HCT116 (cell line): ENCODE measurements at regions not wholly inside any gene's neighbourhood (a gene's known extent, or its start where the extent isn't known, plus 50 kb on each side); places are given as distances from the start of the nearest gene placed in this dataset.

Experiments used
- ATAC-seq: fragments of 200-7000 bp; cut with Tn5 transposase; 2 replicates; pipeline ENCODE4 v1.9.1; 2020; ENCODE audit warnings: mild to moderate bottlenecking, moderate library complexity
- BruUV-seq: library from RNA; stranded (reverse); fragments of 400-500 nt; replicated peaks from 2 replicates; lab custom pipeline; 2021; lab: Mats Ljungman, UMichigan
- CTCF ChIA-PET: fragments of 300-600 bp; sonication (Branson Sonifier 250); formaldehyde crosslinking; loops from one replicate; lab custom pipeline; 2021; ENCODE audit warnings: antibody characterized with exemption; lab: Charles Lee
- POLR2A ChIA-PET: fragments of 300-600, 350-600 bp; sonication (Branson Sonifier 250); formaldehyde crosslinking; loops from one replicate; lab custom pipeline; 2021; ENCODE audit warnings: antibody characterized with exemption; lab: Charles Lee
- RAD21 ChIA-PET, 2 experiments: fragments of 300-600 bp; sonication (Branson Sonifier 250); formaldehyde crosslinking; loops; one replicate each; lab custom pipeline; 2023; ENCODE audit warnings: low total read pairs in 2 of 2; ENCODE audit not compliant: uncharacterized antibody in 2 of 2, unreplicated experiment in 2 of 2, low non-redundant PET in 1 of 2; lab: Charles Lee
- DNase-seq: peaks from one replicate; pipeline ENCODE4 v3.0.0-alpha.2; 2010; ENCODE audit warnings: low read depth, low spot score
- H2AFZ ChIP-seq: fragments of 200-600 bp; shearing (Covaris generic), sonication (generic); 2 replicates; pipeline ENCODE4 v1.6.1; 2017; ENCODE audit warnings: low read depth, mixed run types, mixed read lengths, antibody characterized with exemption, low read length; ENCODE audit not compliant: poor library complexity, severe bottlenecking
- H3K27ac ChIP-seq: 2 replicates; pipeline ENCODE4 v1.5.1; 2012; ENCODE audit warnings: low read depth, low read length
- H3K27me3 ChIP-seq: fragments of 200-600 bp; sonication (generic); 2 replicates; pipeline ENCODE4 v1.6.1; 2016; ENCODE audit warnings: mixed run types, low read length, mixed read lengths; ENCODE audit not compliant: insufficient read depth
- H3K36me3 ChIP-seq, 2 experiments: fragments of 200-500 bp in 1 of 2; fragments of 200-600 bp in 1 of 2; sonication (Bioruptor generic) in 1 of 2; sonication (generic) in 1 of 2; 2 replicates each; pipeline versions ENCODE4 v1.5.1 to v1.6.1; 2014 to 2016; ENCODE audit warnings: low read length in 2 of 2, inconsistent platforms in 1 of 2, mixed read lengths in 1 of 2, mixed run types in 1 of 2; ENCODE audit not compliant: insufficient read depth in 2 of 2, control insufficient read depth in 1 of 2
- H3K4me1 ChIP-seq, 2 experiments: fragments of 200-600 bp in 1 of 2; sonication (generic) in 1 of 2; 2 replicates each; pipeline versions ENCODE4 v1.5.1 to v1.6.1; 2012 to 2017; ENCODE audit warnings: low read length in 2 of 2, inconsistent platforms in 1 of 2, mild to moderate bottlenecking in 1 of 2, mixed read lengths in 1 of 2, mixed run types in 1 of 2, moderate library complexity in 1 of 2; ENCODE audit not compliant: insufficient read depth in 2 of 2, control insufficient read depth in 1 of 2
- H3K4me2 ChIP-seq: fragments of 200-600 bp; sonication (generic); 2 replicates; pipeline ENCODE4 v1.6.1; 2017; ENCODE audit warnings: mixed run types, low read length, mixed read lengths
- H3K4me3 ChIP-seq, 2 experiments: fragments of 200-600 bp in 1 of 2; sonication (generic) in 1 of 2; replicated peaks in 1 of 2; 2 replicates each; pipeline ENCODE4 v1.5.1; 2011 to 2016; ENCODE audit warnings: low read length in 2 of 2, control low read depth in 1 of 2, low read depth in 1 of 2, mild to moderate bottlenecking in 1 of 2, mixed read lengths in 1 of 2, mixed run types in 1 of 2
- H3K79me2 ChIP-seq: fragments of 200-600 bp; sonication (generic); 2 replicates; pipeline ENCODE4 v1.6.1; 2017; ENCODE audit warnings: mild to moderate bottlenecking, mixed run types, low read length, moderate library complexity, mixed read lengths; ENCODE audit not compliant: insufficient read depth
- H3K9ac ChIP-seq: fragments of 200-600 bp; sonication (generic); 2 replicates; pipeline ENCODE4 v1.6.1; 2016; ENCODE audit warnings: low read length, mixed read lengths
- H3K9me2 ChIP-seq: fragments of 200-600 bp; sonication (generic), shearing (Covaris generic); 2 replicates; pipeline ENCODE4 v1.6.1; 2017; ENCODE audit warnings: mixed run types, mild to moderate bottlenecking, moderate library complexity; ENCODE audit not compliant: insufficient read depth
- H3K9me3 ChIP-seq, 2 experiments: fragments of 200-500 bp in 1 of 2; fragments of 200-600 bp in 1 of 2; sonication (Bioruptor generic) in 1 of 2; sonication (generic) in 1 of 2; 2 replicates each; pipeline ENCODE4 v1.6.1; 2014 to 2017; ENCODE audit warnings: low read length in 2 of 2, mixed read lengths in 2 of 2, inconsistent platforms in 1 of 2, low read depth in 1 of 2, mild to moderate bottlenecking in 1 of 2, mixed run types in 1 of 2, moderate library complexity in 1 of 2; ENCODE audit not compliant: control insufficient read depth in 1 of 2, insufficient read depth in 1 of 2
- H4K20me1 ChIP-seq: fragments of 200-600 bp; sonication (generic), shearing (Covaris generic); 2 replicates; pipeline ENCODE4 v1.6.1; 2017; ENCODE audit warnings: mixed run types, mild to moderate bottlenecking, moderate library complexity; ENCODE audit not compliant: insufficient read depth
- CBX3 ChIP-seq: IDR thresholded peaks from 2 replicates; pipeline ENCODE4 v1.6.1; 2012; ENCODE audit warnings: low read depth
- CEBPB ChIP-seq: IDR thresholded peaks from 2 replicates; pipeline ENCODE4 v1.6.1; 2012; ENCODE audit warnings: low read depth
- ELF1 ChIP-seq: IDR thresholded peaks from 2 replicates; pipeline ENCODE4 v1.6.1; 2012; ENCODE audit warnings: low read depth, borderline replicate concordance
- EZH2phosphoT487 ChIP-seq: fragments of 200-600 bp; IDR thresholded peaks from 2 replicates; pipeline ENCODE4 v1.6.1; 2018; ENCODE audit warnings: antibody characterized with exemption, borderline replicate concordance
- FOSL1 ChIP-seq: IDR thresholded peaks from 2 replicates; pipeline ENCODE4 v1.6.1; 2012; ENCODE audit warnings: low read depth
- POLR2A ChIP-seq: IDR thresholded peaks from 2 replicates; pipeline ENCODE4 v1.7.0; 2011; ENCODE audit warnings: borderline replicate concordance; ENCODE audit not compliant: insufficient read depth, insufficient read length; ENCODE audit errors: extremely low read depth
- SP1 ChIP-seq: IDR thresholded peaks from 2 replicates; pipeline ENCODE4 v1.6.1; 2012; ENCODE audit warnings: low read depth
- SRF ChIP-seq: IDR thresholded peaks from 2 replicates; pipeline ENCODE4 v1.6.1; 2012; ENCODE audit warnings: low read depth
- TCF7L2 ChIP-seq: IDR thresholded peaks from 2 replicates; pipeline ENCODE4 v1.7.0; 2011; ENCODE audit warnings: borderline replicate concordance, inconsistent platforms; ENCODE audit not compliant: insufficient read depth, insufficient read length; ENCODE audit errors: extremely low read depth
- ZNF274 ChIP-seq: fragments of 200-500 bp; sonication (Bioruptor generic); IDR thresholded peaks from 2 replicates; pipeline ENCODE4 v1.6.1; 2014; ENCODE audit warnings: mild to moderate bottlenecking, low read depth, low read length, inconsistent platforms
- intact Hi-C: fragments of 100-400 bp; cut with micrococcal nuclease; formaldehyde crosslinking; loops from 2 replicates; pipeline ENCODE4 v1.10.0; 2022
- TF ChIP-seq, protein P1 (sequence below): IDR thresholded peaks from 2 replicates; pipeline ENCODE4 v1.6.1; 2011; ENCODE audit warnings: mild to moderate bottlenecking, low read length, moderate library complexity; ENCODE audit not compliant: insufficient replicate concordance; ENCODE audit errors: extremely low read depth
- TF ChIP-seq, protein P2 (sequence below): IDR thresholded peaks from 2 replicates; pipeline ENCODE4 v1.6.1; 2012; ENCODE audit warnings: low read depth

- H3K9me3 ChIP-seq = no peaks in the 10 kb centered on the region
- no peak for TF ChIP-seq POLR2A
- no peak for TF ChIP-seq EZH2phosphoT487
- TF ChIP-seq, protein P1, sequence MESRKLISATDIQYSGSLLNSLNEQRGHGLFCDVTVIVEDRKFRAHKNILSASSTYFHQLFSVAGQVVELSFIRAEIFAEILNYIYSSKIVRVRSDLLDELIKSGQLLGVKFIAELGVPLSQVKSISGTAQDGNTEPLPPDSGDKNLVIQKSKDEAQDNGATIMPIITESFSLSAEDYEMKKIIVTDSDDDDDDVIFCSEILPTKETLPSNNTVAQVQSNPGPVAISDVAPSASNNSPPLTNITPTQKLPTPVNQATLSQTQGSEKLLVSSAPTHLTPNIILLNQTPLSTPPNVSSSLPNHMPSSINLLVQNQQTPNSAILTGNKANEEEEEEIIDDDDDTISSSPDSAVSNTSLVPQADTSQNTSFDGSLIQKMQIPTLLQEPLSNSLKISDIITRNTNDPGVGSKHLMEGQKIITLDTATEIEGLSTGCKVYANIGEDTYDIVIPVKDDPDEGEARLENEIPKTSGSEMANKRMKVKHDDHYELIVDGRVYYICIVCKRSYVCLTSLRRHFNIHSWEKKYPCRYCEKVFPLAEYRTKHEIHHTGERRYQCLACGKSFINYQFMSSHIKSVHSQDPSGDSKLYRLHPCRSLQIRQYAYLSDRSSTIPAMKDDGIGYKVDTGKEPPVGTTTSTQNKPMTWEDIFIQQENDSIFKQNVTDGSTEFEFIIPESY = no peak
- TF ChIP-seq CBX3 = no peak
- no peak for TF ChIP-seq SP1
- TF ChIP-seq CEBPB = no peak
- no peak for TF ChIP-seq ZNF274
- no peak for TF ChIP-seq TCF7L2
- no peak for TF ChIP-seq SRF
- TF ChIP-seq FOSL1 = no peak
- TF ChIP-seq, protein P2, sequence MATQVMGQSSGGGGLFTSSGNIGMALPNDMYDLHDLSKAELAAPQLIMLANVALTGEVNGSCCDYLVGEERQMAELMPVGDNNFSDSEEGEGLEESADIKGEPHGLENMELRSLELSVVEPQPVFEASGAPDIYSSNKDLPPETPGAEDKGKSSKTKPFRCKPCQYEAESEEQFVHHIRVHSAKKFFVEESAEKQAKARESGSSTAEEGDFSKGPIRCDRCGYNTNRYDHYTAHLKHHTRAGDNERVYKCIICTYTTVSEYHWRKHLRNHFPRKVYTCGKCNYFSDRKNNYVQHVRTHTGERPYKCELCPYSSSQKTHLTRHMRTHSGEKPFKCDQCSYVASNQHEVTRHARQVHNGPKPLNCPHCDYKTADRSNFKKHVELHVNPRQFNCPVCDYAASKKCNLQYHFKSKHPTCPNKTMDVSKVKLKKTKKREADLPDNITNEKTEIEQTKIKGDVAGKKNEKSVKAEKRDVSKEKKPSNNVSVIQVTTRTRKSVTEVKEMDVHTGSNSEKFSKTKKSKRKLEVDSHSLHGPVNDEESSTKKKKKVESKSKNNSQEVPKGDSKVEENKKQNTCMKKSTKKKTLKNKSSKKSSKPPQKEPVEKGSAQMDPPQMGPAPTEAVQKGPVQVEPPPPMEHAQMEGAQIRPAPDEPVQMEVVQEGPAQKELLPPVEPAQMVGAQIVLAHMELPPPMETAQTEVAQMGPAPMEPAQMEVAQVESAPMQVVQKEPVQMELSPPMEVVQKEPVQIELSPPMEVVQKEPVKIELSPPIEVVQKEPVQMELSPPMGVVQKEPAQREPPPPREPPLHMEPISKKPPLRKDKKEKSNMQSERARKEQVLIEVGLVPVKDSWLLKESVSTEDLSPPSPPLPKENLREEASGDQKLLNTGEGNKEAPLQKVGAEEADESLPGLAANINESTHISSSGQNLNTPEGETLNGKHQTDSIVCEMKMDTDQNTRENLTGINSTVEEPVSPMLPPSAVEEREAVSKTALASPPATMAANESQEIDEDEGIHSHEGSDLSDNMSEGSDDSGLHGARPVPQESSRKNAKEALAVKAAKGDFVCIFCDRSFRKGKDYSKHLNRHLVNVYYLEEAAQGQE = no peak
- no peak for TF ChIP-seq ELF1
- no peak overlapping the region for H3K9ac ChIP-seq
- H3K79me2 ChIP-seq = no peaks in the 10 kb centered on the region
- H3K27ac ChIP-seq = no peak overlapping the region
- H3K4me1 ChIP-seq = peaks cover 0 to 4% of the 10 kb centered on the region in 2 experiments; a peak in 1 of 4 replicates
- H3K27me3 ChIP-seq = no peaks in the 10 kb centered on the region
- BruUV-seq = no TSS peak
- intact Hi-C loops = no loop called here
- H3K4me2 ChIP-seq = no peak overlapping the region
- H4K20me1 ChIP-seq = no peaks in the 10 kb centered on the region
- POLR2A ChIA-PET = no interaction called here
- CTCF ChIA-PET = no interaction called here
- H2AFZ ChIP-seq = no peak overlapping the region
- no peaks in the 10 kb centered on the region for H3K36me3 ChIP-seq
- no peak overlapping the region for H3K4me3 ChIP-seq
- RAD21 ChIA-PET = no interaction called here
- ATAC-seq = no peak
- no peak for DNase-seq
- H3K9me2 ChIP-seq = no peaks in the 10 kb centered on the region
Measured at GRCh38 chr17:31697838-31698237, 161.2 kb downstream of the COPRS start.
